Left lung (tissue), 4 donors: ENCODE measurements at regions not wholly inside any gene's neighbourhood (a gene's known extent, or its start where the extent isn't known, plus 50 kb on each side); places are given as distances from the start of the nearest gene placed in this dataset.

Experiments used
- ATAC-seq: fragments of 200-7000 bp; cut with Tn5 transposase; one replicate; pipeline ENCODE4 v1.9.1; 2020; ENCODE audit warnings: moderate library complexity
- DNase-seq, 4 donors: peaks; one replicate each; pipeline ENCODE4 v3.0.0-alpha.2; 2013 to 2020
- H3K27ac ChIP-seq, 2 donors: fragments of 200-600 bp; sonication (generic) in 1 of 2; one replicate each; pipeline versions ENCODE4 v1.5.0 to v1.8.0; 2020 to 2021
- H3K27me3 ChIP-seq, 2 donors: fragments of 200-600 bp; sonication (generic) in 1 of 2; one replicate each; pipeline versions ENCODE4 v1.5.0 to v1.8.0; 2020 to 2021
- H3K36me3 ChIP-seq, 2 donors: fragments of 200-600 bp; sonication (generic) in 1 of 2; one replicate each; pipeline versions ENCODE4 v1.5.0 to v1.8.0; 2020 to 2021
- H3K4me1 ChIP-seq, 2 donors: fragments of 200-600 bp; one replicate each; pipeline ENCODE4 v1.8.0; 2021
- H3K4me3 ChIP-seq, 2 donors: fragments of 200-600 bp; sonication (generic) in 1 of 2; one replicate each; pipeline versions ENCODE4 v1.5.0 to v1.8.0; 2020 to 2021; ENCODE audit warnings: mild to moderate bottlenecking in 1 of 2
- H3K9me3 ChIP-seq, 2 donors: fragments of 200-600 bp; sonication (generic) in 1 of 2; one replicate each; pipeline versions ENCODE4 v1.5.0 to v1.8.0; 2020 to 2021
- CTCF ChIP-seq, 2 donors: fragments of 200-600 bp; sonication (generic) in 1 of 2; IDR thresholded peaks; one replicate each; pipeline versions ENCODE4 v1.5.0 to v1.8.0; 2021; ENCODE audit warnings: antibody characterized with exemption in 2 of 2
- intact Hi-C, 2 donors: fragments of 100-400 bp; cut with DNase I; formaldehyde crosslinking; loops; one replicate each; pipeline versions ENCODE4 v1.11.2 to v1.14.2; 2022
- donor health status: DM: no; HTN: yes; CAD: no.
- donor health status: DM: no; HTN: no; CAD: no.

- intact Hi-C loops: no loop called here
- no peaks in the 10 kb centered on the region for H3K27me3 ChIP-seq
- ATAC-seq: no peak
- H3K36me3 ChIP-seq: no peaks in the 10 kb centered on the region
- H3K9me3 ChIP-seq: peaks cover 0 to 45% of the 10 kb centered on the region in 2 donors
- no peak for TF ChIP-seq CTCF (IDR thresholded peaks at IDR 0.05)
- H3K27ac ChIP-seq: no peak overlapping the region
- no peak overlapping the region for H3K4me3 ChIP-seq
- H3K4me1 ChIP-seq: no peaks in the 10 kb centered on the region
- DNase-seq: no peak
Measured at GRCh38 chr4:12286351-12286750, 857.7 kb upstream of the HS3ST1 start.

- H3K4me1 ChIP-seq: no peaks in the 10 kb centered on the region
- TF ChIP-seq CTCF (IDR thresholded peaks at IDR 0.05): no peak
- ATAC-seq: no peak
- H3K27ac ChIP-seq: no peak overlapping the region
- no peak overlapping the region for H3K4me3 ChIP-seq
- no peak for DNase-seq
- H3K36me3 ChIP-seq: no peaks in the 10 kb centered on the region
- H3K9me3 ChIP-seq: no peaks in the 10 kb centered on the region
- intact Hi-C loops: no loop called here
- no peaks in the 10 kb centered on the region for H3K27me3 ChIP-seq
Measured at GRCh38 chr4:12270546-12270945, 841.9 kb upstream of the HS3ST1 start.

DNA sequence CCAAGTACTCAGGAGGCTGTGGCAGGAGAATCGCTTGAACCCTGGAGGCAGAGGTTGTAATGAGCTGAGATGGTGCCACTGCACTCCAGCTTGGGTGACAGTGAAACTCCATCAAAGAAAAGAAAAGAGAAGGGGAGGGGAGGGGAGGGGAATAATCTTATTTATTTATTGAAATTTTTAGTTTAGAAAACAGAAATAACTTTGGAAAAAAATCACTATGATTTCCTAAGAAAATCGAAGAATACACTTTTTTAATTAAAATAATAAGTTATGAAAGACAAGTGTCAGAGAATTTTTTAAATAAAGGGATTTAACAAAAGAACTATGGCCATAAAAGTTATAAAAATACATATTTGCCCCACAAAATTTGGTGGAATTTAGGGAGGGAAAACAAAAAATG, 836.9 kb upstream of the HS3ST1 start:
- TF ChIP-seq CTCF (IDR thresholded peaks at IDR 0.05): no peak
- no peak for ATAC-seq
- Histone ChIP-seq H3K4me1 (no peaks in the 10 kb centered on the region), H3K36me3 (no peaks in the 10 kb centered on the region), H3K27me3 (no peaks in the 10 kb centered on the region), H3K4me3 (no peak overlapping the region), H3K27ac (no peak overlapping the region), H3K9me3 (peaks cover 0 to 10% of the 10 kb centered on the region in 2 donors)
- intact Hi-C loops: no loop called here
- no peak for DNase-seq

DNA sequence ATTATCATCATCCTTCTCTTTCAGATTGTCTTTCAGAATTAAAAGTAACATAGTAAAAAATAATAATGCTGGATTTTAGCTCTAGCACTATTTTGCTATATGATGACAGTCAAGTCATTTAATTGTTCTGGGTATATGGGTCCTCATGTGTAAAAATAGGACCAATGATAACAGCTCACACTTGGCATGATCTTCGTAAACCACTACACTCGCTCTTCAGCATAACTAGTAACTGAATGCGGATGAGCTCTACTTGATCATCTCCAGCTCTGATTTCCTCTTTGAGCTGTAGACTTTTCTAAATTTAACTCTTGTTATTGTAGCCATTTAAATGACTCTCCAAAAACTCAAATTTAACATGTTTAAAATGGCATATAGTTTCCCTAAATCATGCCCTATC, 831.8 kb upstream of the HS3ST1 start:
- intact Hi-C loops: no loop called here

GRCh38 chr4:12244973-12245372, 816.3 kb upstream of the HS3ST1 start:
- H3K4me3 ChIP-seq: no peak overlapping the region
- H3K4me1 ChIP-seq: no peaks in the 10 kb centered on the region
- intact Hi-C loops: no loop called here
- H3K27me3 ChIP-seq: no peaks in the 10 kb centered on the region
- no peaks in the 10 kb centered on the region for H3K36me3 ChIP-seq
- no peaks in the 10 kb centered on the region for H3K9me3 ChIP-seq
- ATAC-seq (no peak), DNase-seq (no peak)
- no peak for TF ChIP-seq CTCF (IDR thresholded peaks at IDR 0.05)
- H3K27ac ChIP-seq: no peak overlapping the region

More for the DNA sequence above, 831.8 kb upstream of the HS3ST1 start:
- H3K4me3 ChIP-seq: no peak overlapping the region
- DNase-seq (no peak), ATAC-seq (no peak)
- H3K27ac ChIP-seq: no peak overlapping the region
- H3K9me3 ChIP-seq: peaks cover 0 to 10% of the 10 kb centered on the region in 2 donors
- H3K4me1 ChIP-seq: no peaks in the 10 kb centered on the region
- H3K36me3 ChIP-seq: no peaks in the 10 kb centered on the region
- no peak for TF ChIP-seq CTCF (IDR thresholded peaks at IDR 0.05)
- no peaks in the 10 kb centered on the region for H3K27me3 ChIP-seq
